ENCODE measurements at regions not wholly inside any gene's neighbourhood (a gene's known extent, or its start where the extent isn't known, plus 50 kb on each side); places are given as distances from the start of the nearest gene placed in this dataset.

GRCh38 chr6:112804638-112805330 is 457.7 kb downstream of the RFPL4B start:
- H3K27me3 ChIP-seq (ENCODE audit: insufficient read depth, low read depth, severe bottlenecking), result no peaks in the 10 kb centered on the region
- no peak for DNase-seq

GRCh38 chr6:112806163-112806865 is 459.2 kb downstream of the RFPL4B start:
- Histone ChIP-seq H3K9me3 (ENCODE audit: severe bottlenecking) (no peaks in the 10 kb centered on the region), H3K4me3 (ENCODE audit: low read depth, low read length) (no peak overlapping the region)

More at GRCh38 chr6:112804638-112805330, 457.7 kb downstream of the RFPL4B start:
- Histone ChIP-seq H3K4me3 (ENCODE audit: low read depth, low read length) (no peak overlapping the region), H3K9me3 (ENCODE audit: severe bottlenecking) (no peaks in the 10 kb centered on the region), H3K27ac (no peak overlapping the region), H3K36me3 (no peaks in the 10 kb centered on the region)
- no peak for TF ChIP-seq CTCF (IDR thresholded peaks at IDR 0.05; ENCODE audit: low read depth, low read length)

DNA sequence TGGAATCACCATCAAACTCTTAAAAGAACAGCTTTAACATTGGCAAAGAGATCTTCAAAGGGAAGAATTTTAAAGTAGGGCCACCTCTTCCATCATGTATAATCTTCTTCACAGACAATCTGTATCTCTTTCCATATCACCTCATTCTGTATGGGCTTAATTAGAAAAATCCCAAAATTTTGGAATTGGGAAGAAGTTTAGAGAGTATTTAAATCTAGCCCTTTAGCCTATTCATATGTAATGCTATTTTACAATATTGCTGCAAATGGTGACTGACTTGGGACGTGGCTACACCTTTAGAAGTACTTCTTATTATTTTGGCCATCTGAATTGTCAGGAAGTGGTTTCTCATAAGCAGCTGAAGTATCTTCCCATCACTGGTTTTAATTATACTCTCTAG is 474.3 kb downstream of the RFPL4B start:
- H3K9me3 ChIP-seq (ENCODE audit: severe bottlenecking), result no peaks in the 10 kb centered on the region
- no peak for TF ChIP-seq CTCF (IDR thresholded peaks at IDR 0.05; ENCODE audit: low read depth, low read length)
- H3K27me3 ChIP-seq (ENCODE audit: insufficient read depth, low read depth, severe bottlenecking), result no peaks in the 10 kb centered on the region
- no peak overlapping the region for H3K27ac ChIP-seq
- no peak overlapping the region for H3K4me3 ChIP-seq (ENCODE audit: low read depth, low read length)
- DNase-seq, result no peak
- no peaks in the 10 kb centered on the region for H3K36me3 ChIP-seq

More at GRCh38 chr6:112806163-112806865, 459.2 kb downstream of the RFPL4B start:
- no peak for TF ChIP-seq CTCF (IDR thresholded peaks at IDR 0.05; ENCODE audit: low read depth, low read length)
- Histone ChIP-seq H3K27me3 (ENCODE audit: insufficient read depth, low read depth, severe bottlenecking) (no peaks in the 10 kb centered on the region), H3K27ac (no peak overlapping the region), H3K36me3 (no peaks in the 10 kb centered on the region)
- DNase-seq, result no peak

- H3K27me3 ChIP-seq (ENCODE audit: insufficient read depth, low read depth, severe bottlenecking), result no peaks in the 10 kb centered on the region
- no peak for TF ChIP-seq CTCF (IDR thresholded peaks at IDR 0.05; ENCODE audit: low read depth, low read length)
- no peak overlapping the region for H3K27ac ChIP-seq
- DNase-seq, result no peak
- H3K4me3 ChIP-seq (ENCODE audit: low read depth, low read length), result no peak overlapping the region
- no peaks in the 10 kb centered on the region for H3K9me3 ChIP-seq (ENCODE audit: severe bottlenecking)
- no peaks in the 10 kb centered on the region for H3K36me3 ChIP-seq
Measured at GRCh38 chr6:112822769-112823168, 475.6 kb downstream of the RFPL4B start.

DNA sequence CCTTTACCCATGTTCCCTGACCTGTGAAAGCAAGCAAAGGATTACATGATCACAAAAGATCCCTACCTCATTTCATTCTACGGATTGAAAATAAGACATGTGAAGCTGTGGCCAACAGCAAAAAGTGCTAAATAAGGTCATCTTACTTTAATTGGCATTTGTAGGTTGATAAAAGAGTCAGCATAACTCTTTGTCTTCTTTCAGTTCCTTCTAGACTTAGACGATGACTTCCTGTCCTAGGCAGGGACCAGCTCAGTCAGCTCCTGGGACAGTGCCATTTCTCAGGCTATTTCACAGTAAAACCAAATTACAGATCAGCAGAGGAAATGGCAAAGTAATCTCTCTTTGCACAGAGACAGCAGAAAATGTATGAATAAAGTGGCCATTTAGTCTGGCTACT is 480.7 kb downstream of the RFPL4B start:
- no peak for TF ChIP-seq CTCF (IDR thresholded peaks at IDR 0.05; ENCODE audit: low read depth, low read length)
- Histone ChIP-seq H3K27me3 (ENCODE audit: insufficient read depth, low read depth, severe bottlenecking) (no peaks in the 10 kb centered on the region), H3K9me3 (ENCODE audit: severe bottlenecking) (no peaks in the 10 kb centered on the region), H3K4me3 (ENCODE audit: low read depth, low read length) (no peak overlapping the region), H3K27ac (no peak overlapping the region), H3K36me3 (no peaks in the 10 kb centered on the region)
- no peak for DNase-seq

Measured in WERI-Rb-1 (cell line).